ENCODE measurements at regions not wholly inside any gene's neighbourhood (a gene's known extent, or its start where the extent isn't known, plus 50 kb on each side); places are given as distances from the start of the nearest gene placed in this dataset.
A peak's percentile ranks its signal among the peaks of the same experiment; 100 is the strongest.
"Not testable (repeated sequence)": the region's sequence is repeated elsewhere in the genome, so short reads cannot be mapped to it uniquely, and the experiment has no call there.

- peak; percentile 3 for DNase-seq (ENCODE audit: extremely low read depth, low read depth, low spot score)
Observed at GRCh38 chr4:65007841-65008439, 598.7 kb upstream of the TECRL start.

- no peak for DNase-seq (ENCODE audit: extremely low read depth, low read depth, low spot score)
Observed at GRCh38 chr4:64975177-64975576, 565.9 kb upstream of the TECRL start.

GRCh38 chr4:64969081-64969480 is 559.8 kb upstream of the TECRL start:
- no peak for DNase-seq (ENCODE audit: extremely low read depth, low read depth, low spot score)

- no peak for DNase-seq (ENCODE audit: extremely low read depth, low read depth, low spot score)
Observed at GRCh38 chr4:64967286-64967685, 558.0 kb upstream of the TECRL start.

GRCh38 chr4:64960516-64960915 is 551.3 kb upstream of the TECRL start:
- no peak for DNase-seq (ENCODE audit: extremely low read depth, low read depth, low spot score)

GRCh38 chr4:64940698-64941097 is 531.4 kb upstream of the TECRL start:
- DNase-seq (ENCODE audit: extremely low read depth, low read depth, low spot score): no peak

- DNase-seq (ENCODE audit: extremely low read depth, low read depth, low spot score): no peak
Observed at GRCh38 chr4:64935469-64936001, 526.3 kb upstream of the TECRL start.

GRCh38 chr4:64911846-64912245 is 502.6 kb upstream of the TECRL start:
- no peak for DNase-seq (ENCODE audit: extremely low read depth, low read depth, low spot score)

- DNase-seq (ENCODE audit: extremely low read depth, low read depth, low spot score): no peak
Observed at GRCh38 chr4:64903986-64904385, 494.7 kb upstream of the TECRL start.

- no peak for DNase-seq (ENCODE audit: extremely low read depth, low read depth, low spot score)
Observed at GRCh38 chr4:64899563-64899962, 490.3 kb upstream of the TECRL start.

- DNase-seq (ENCODE audit: extremely low read depth, low read depth, low spot score): not testable (repeated sequence)
Observed at GRCh38 chr4:64899030-64899429, 489.8 kb upstream of the TECRL start.

- no peak for DNase-seq (ENCODE audit: extremely low read depth, low read depth, low spot score)
Observed at GRCh38 chr4:64897683-64898082, 488.4 kb upstream of the TECRL start.

- no peak for DNase-seq (ENCODE audit: extremely low read depth, low read depth, low spot score)
Observed at GRCh38 chr4:64895031-64895430, 485.8 kb upstream of the TECRL start.

GRCh38 chr4:64893205-64893604 is 484.0 kb upstream of the TECRL start:
- DNase-seq (ENCODE audit: extremely low read depth, low read depth, low spot score): no peak

GRCh38 chr4:64889906-64890610 is 480.8 kb upstream of the TECRL start:
- no peak for DNase-seq (ENCODE audit: extremely low read depth, low read depth, low spot score)

GRCh38 chr4:64883087-64883807 is 474.0 kb upstream of the TECRL start:
- no peak for DNase-seq (ENCODE audit: extremely low read depth, low read depth, low spot score)

- DNase-seq (ENCODE audit: extremely low read depth, low read depth, low spot score): no peak
Observed at GRCh38 chr4:64882311-64883086, 473.2 kb upstream of the TECRL start.

GRCh38 chr4:64880557-64880956 is 471.3 kb upstream of the TECRL start:
- DNase-seq (ENCODE audit: extremely low read depth, low read depth, low spot score): no peak

GRCh38 chr4:64876021-64876420 is 466.8 kb upstream of the TECRL start:
- DNase-seq (ENCODE audit: extremely low read depth, low read depth, low spot score): no peak

- no peak for DNase-seq (ENCODE audit: extremely low read depth, low read depth, low spot score)
Observed at GRCh38 chr4:64870558-64870957, 461.3 kb upstream of the TECRL start.

GRCh38 chr4:64857815-64858214 is 448.6 kb upstream of the TECRL start:
- DNase-seq (ENCODE audit: extremely low read depth, low read depth, low spot score): no peak
